Activated CD4-positive, alpha-beta memory T cell treated with anti-CD3 and anti-CD28 coated beads, Interleukin-2, amount 10 ng/mL, durations not matched to agents 7 days and 5 days (primary cell): ENCODE measurements at regions not wholly inside any gene's neighbourhood (a gene's known extent, or its start where the extent isn't known, plus 50 kb on each side); places are given as distances from the start of the nearest gene placed in this dataset.

ENCODE experiments used
- CTCF ChIA-PET: fragments of 350-600 bp; sonication (Branson Sonifier 250); formaldehyde crosslinking; loops from one replicate; lab custom pipeline; 2021; ENCODE audit warnings: antibody characterized with exemption, inconsistent platforms; lab: Charles Lee
- POLR2A ChIA-PET: fragments of 350-600 bp; sonication (Branson Sonifier 250); formaldehyde crosslinking; loops from one replicate; lab custom pipeline; 2021; ENCODE audit warnings: antibody characterized with exemption; lab: Charles Lee
- DNase-seq: peaks from one replicate; pipeline ENCODE4 v3.0.0-alpha.2; 2020
- H3K27ac Mint-ChIP-seq: one replicate; pipeline ENCODE4 v1.8.0; 2021; ENCODE audit warnings: mild to moderate bottlenecking, mixed read lengths
- H3K27me3 Mint-ChIP-seq: one replicate; pipeline ENCODE4 v1.8.0; 2021; ENCODE audit warnings: mixed read lengths
- H3K36me3 Mint-ChIP-seq: one replicate; pipeline ENCODE4 v1.8.0; 2021; ENCODE audit warnings: low read depth, mixed read lengths
- H3K4me1 Mint-ChIP-seq: one replicate; pipeline ENCODE4 v1.8.0; 2021; ENCODE audit warnings: mixed read lengths
- H3K4me3 Mint-ChIP-seq: one replicate; pipeline ENCODE4 v1.8.0; 2021; ENCODE audit warnings: mild to moderate bottlenecking, mixed read lengths
- H3K9me3 Mint-ChIP-seq: one replicate; pipeline ENCODE4 v1.8.0; 2021; ENCODE audit warnings: mixed read lengths

DNA sequence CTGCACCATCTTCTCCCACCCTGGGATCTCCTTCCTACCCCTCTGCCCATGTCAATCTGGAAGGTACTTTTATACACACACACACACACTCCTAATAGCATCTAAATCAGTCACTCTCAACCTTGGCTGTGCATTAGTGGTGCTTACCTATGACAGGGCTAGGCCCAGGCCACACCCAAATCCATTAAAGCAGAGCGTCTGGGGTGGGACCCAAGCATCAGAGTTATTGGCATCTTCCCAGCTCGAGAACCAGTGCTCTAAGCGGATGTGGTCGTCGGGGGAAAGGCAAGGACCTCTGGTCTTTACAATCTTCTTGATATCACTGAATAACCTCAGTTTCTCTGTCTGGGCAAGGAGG, 194.6 kb downstream of the TRIM29 start:
- H3K9me3 Mint-ChIP-seq: no peaks in the 10 kb centered on the region
- no peaks in the 10 kb centered on the region for H3K4me1 Mint-ChIP-seq
- ChIA-PET CTCF (no interaction called here), POLR2A (no interaction called here)
- H3K27me3 Mint-ChIP-seq: no peaks in the 10 kb centered on the region
- no peak for DNase-seq
- H3K4me3 Mint-ChIP-seq: no peak overlapping the region
- H3K36me3 Mint-ChIP-seq: no peaks in the 10 kb centered on the region
- no peak overlapping the region for H3K27ac Mint-ChIP-seq

- no peak overlapping the region for H3K27ac Mint-ChIP-seq
- POLR2A ChIA-PET: no interaction called here
- no peaks in the 10 kb centered on the region for H3K9me3 Mint-ChIP-seq
- CTCF ChIA-PET: no interaction called here
- H3K36me3 Mint-ChIP-seq: no peaks in the 10 kb centered on the region
- H3K27me3 Mint-ChIP-seq: no peaks in the 10 kb centered on the region
- DNase-seq: no peak
- H3K4me3 Mint-ChIP-seq: no peak overlapping the region
- H3K4me1 Mint-ChIP-seq: no peaks in the 10 kb centered on the region
Observed at GRCh38 chr11:119942583-119943297, 195.2 kb downstream of the TRIM29 start.

- Mint-ChIP-seq H3K9me3 (no peaks in the 10 kb centered on the region), H3K4me1 (no peaks in the 10 kb centered on the region), H3K27me3 (no peaks in the 10 kb centered on the region), H3K27ac (no peak overlapping the region), H3K36me3 (no peaks in the 10 kb centered on the region), H3K4me3 (no peak overlapping the region)
- DNase-seq: no peak
- ChIA-PET CTCF (no interaction called here), POLR2A (no interaction called here)
Observed at GRCh38 chr11:119941636-119942411, 196.1 kb downstream of the TRIM29 start.

DNA sequence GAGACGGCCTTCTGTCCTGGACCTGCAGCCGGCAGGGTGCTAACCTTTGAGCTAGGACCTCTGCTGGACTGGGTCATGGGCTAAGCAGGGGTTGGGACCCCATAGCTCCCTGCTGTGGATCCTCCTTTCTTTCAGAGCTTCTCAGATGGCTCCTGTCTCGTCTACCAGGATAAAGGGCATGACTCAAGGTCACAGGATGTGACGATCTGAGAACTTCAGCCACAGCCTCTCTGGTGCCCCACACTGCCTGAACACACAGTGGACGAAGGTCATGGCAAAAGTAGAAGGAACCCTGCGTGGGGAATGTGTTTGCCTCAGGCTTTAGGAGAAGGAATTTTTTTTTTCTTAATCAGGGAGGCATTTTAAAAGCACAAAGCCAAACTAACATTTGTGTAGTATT, 196.7 kb downstream of the TRIM29 start:
- H3K27me3 Mint-ChIP-seq: no peaks in the 10 kb centered on the region
- no peak for DNase-seq
- ChIA-PET CTCF (no interaction called here), POLR2A (no interaction called here)
- no peak overlapping the region for H3K4me3 Mint-ChIP-seq
- H3K9me3 Mint-ChIP-seq: no peaks in the 10 kb centered on the region
- no peak overlapping the region for H3K27ac Mint-ChIP-seq
- no peaks in the 10 kb centered on the region for H3K36me3 Mint-ChIP-seq
- no peaks in the 10 kb centered on the region for H3K4me1 Mint-ChIP-seq

DNA sequence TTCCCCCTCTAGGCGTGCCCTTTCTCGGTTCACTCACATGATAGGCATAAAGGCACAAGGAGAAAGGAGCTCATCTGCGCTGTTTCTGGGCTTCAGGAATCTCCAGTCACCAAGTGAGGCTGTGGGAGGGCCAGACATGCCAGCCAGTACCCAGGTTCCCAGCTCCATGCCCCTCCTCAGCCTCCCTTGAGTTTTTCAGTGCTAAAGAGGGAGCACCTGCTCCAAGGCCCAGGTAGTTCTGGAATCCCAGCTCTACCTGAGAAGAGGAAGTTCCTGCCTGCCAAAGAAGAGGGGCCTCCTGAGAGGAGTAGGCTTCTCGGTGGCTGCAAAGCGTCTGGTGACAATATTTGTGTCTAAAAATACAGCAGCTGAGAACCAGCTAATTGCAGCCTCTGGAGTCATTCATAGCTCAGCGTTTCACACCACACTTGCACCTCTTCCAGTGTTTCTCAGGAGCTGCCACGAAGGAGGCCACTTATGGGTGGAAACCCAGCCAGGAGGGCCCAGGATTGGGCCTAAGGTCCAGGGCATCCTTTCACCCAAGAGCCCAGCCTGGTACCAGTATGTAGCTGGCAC, 197.4 kb downstream of the TRIM29 start:
- H3K27me3 Mint-ChIP-seq: no peaks in the 10 kb centered on the region
- no peak overlapping the region for H3K27ac Mint-ChIP-seq
- no peak overlapping the region for H3K4me3 Mint-ChIP-seq
- CTCF ChIA-PET: no interaction called here
- POLR2A ChIA-PET: no interaction called here
- DNase-seq: no peak
- no peaks in the 10 kb centered on the region for H3K9me3 Mint-ChIP-seq
- no peaks in the 10 kb centered on the region for H3K4me1 Mint-ChIP-seq
- H3K36me3 Mint-ChIP-seq: no peaks in the 10 kb centered on the region

DNA sequence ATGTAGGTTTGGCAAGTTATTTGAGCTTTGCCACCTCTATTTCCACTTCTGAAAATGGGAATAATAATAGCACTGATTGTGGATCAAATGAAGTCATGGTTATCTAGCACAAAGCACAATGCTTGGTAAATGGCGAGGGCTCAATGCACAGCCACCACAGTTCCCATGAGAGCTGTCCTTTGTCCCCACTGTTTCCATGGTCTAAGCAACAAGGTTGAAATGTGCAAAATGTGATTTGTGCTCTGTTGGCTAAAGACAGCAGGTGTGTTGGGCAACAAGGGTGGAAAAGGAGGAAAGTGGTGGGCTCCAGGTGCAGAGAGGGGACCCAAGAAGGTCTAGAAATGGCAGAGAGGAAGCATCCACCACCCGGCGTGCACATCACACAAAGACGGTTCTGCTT, 200.5 kb downstream of the TRIM29 start:
- Mint-ChIP-seq H3K4me3 (no peak overlapping the region), H3K27ac (no peak overlapping the region), H3K4me1 (no peaks in the 10 kb centered on the region), H3K9me3 (no peaks in the 10 kb centered on the region), H3K27me3 (peaks cover 3% of the 10 kb centered on the region), H3K36me3 (no peaks in the 10 kb centered on the region)
- CTCF ChIA-PET: no interaction called here
- POLR2A ChIA-PET: no interaction called here
- no peak for DNase-seq

DNA sequence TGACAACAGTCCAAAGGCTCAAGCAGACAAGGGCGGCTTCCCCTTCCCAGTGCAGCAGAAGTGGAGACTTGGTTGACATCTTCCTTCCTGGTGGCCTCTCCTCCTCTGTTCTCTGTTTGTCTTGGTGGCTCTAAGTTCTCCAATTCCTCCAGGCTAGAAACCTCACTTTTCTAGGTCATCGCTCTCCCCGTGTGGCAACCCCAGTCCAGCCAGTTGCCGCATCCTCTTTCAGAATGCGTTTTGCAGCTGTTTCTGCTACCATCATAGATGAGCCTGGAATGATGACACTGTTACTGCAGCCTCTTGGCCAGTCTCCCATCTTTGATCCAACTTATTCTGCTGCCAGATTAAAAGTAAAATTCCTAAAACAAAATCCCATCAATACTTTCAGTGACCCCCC, 201.5 kb downstream of the TRIM29 start:
- no peak overlapping the region for H3K4me3 Mint-ChIP-seq
- CTCF ChIA-PET: no interaction called here
- no peak for DNase-seq
- no peaks in the 10 kb centered on the region for H3K4me1 Mint-ChIP-seq
- peaks cover 3% of the 10 kb centered on the region for H3K27me3 Mint-ChIP-seq
- H3K9me3 Mint-ChIP-seq: no peaks in the 10 kb centered on the region
- no peaks in the 10 kb centered on the region for H3K36me3 Mint-ChIP-seq
- H3K27ac Mint-ChIP-seq: no peak overlapping the region
- POLR2A ChIA-PET: no interaction called here

- Mint-ChIP-seq H3K9me3 (no peaks in the 10 kb centered on the region), H3K4me3 (no peak overlapping the region), H3K36me3 (no peaks in the 10 kb centered on the region), H3K27me3 (peaks cover 3% of the 10 kb centered on the region), H3K4me1 (no peaks in the 10 kb centered on the region), H3K27ac (no peak overlapping the region)
- ChIA-PET CTCF (no interaction called here), POLR2A (no interaction called here)
- DNase-seq: no peak
Observed at GRCh38 chr11:119935349-119935925, 202.5 kb downstream of the TRIM29 start.

DNA sequence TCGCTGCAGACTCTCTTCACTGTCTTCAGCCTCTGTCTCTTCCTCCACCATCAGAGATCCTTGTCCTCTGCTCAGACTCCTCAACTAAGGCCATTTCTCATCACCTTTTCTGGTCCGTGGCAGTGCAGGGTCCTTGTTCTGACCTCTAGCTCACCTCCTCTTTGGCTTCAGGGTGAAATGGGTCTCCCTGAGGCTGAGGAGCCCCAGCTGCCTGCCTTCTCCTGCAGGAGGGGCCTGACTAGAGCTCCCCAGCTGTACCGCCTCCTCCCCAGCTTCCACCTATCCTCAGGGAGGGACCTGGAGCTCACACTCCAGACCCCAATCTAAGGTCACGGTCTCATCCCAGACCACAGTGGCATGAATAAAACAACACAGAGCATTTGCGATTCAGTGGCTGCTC, 203.0 kb downstream of the TRIM29 start:
- no peaks in the 10 kb centered on the region for H3K9me3 Mint-ChIP-seq
- H3K27me3 Mint-ChIP-seq: peaks cover 3% of the 10 kb centered on the region
- no peak for DNase-seq
- ChIA-PET POLR2A (no interaction called here), CTCF (no interaction called here)
- H3K4me3 Mint-ChIP-seq: no peak overlapping the region
- no peaks in the 10 kb centered on the region for H3K4me1 Mint-ChIP-seq
- no peaks in the 10 kb centered on the region for H3K36me3 Mint-ChIP-seq
- no peak overlapping the region for H3K27ac Mint-ChIP-seq

GRCh38 chr11:119934267-119934666, 203.6 kb downstream of the TRIM29 start:
- ChIA-PET CTCF (no interaction called here), POLR2A (no interaction called here)
- no peak for DNase-seq
- H3K4me3 Mint-ChIP-seq: no peak overlapping the region
- H3K4me1 Mint-ChIP-seq: no peaks in the 10 kb centered on the region
- H3K27ac Mint-ChIP-seq: no peak overlapping the region
- H3K9me3 Mint-ChIP-seq: no peaks in the 10 kb centered on the region
- H3K27me3 Mint-ChIP-seq: peaks cover 3% of the 10 kb centered on the region
- H3K36me3 Mint-ChIP-seq: no peaks in the 10 kb centered on the region

DNA sequence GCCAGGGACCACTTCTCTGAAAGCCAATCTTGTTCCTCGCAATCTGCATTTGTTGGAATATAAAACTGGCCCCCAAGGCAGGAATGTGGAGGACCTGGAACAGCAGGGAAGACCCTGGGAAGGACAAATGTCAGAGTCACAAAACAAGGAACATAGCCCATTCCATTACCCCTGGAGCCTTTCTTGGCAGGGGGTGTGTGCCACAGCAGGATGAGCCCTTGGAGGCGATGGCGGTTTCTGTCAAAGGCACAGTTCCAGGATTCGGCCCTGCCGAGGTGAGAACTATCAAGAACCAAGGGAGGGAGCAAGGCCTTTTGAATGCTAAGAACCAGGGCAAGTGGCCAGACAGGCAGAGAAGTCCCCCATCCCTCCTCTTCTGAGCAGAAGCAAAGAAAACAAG, 204.3 kb downstream of the TRIM29 start:
- H3K4me1 Mint-ChIP-seq: no peaks in the 10 kb centered on the region
- H3K9me3 Mint-ChIP-seq: no peaks in the 10 kb centered on the region
- no peak overlapping the region for H3K4me3 Mint-ChIP-seq
- peaks cover 3% of the 10 kb centered on the region for H3K27me3 Mint-ChIP-seq
- no peak overlapping the region for H3K27ac Mint-ChIP-seq
- H3K36me3 Mint-ChIP-seq: no peaks in the 10 kb centered on the region
- no peak for DNase-seq
- ChIA-PET POLR2A (no interaction called here), CTCF (no interaction called here)

DNA sequence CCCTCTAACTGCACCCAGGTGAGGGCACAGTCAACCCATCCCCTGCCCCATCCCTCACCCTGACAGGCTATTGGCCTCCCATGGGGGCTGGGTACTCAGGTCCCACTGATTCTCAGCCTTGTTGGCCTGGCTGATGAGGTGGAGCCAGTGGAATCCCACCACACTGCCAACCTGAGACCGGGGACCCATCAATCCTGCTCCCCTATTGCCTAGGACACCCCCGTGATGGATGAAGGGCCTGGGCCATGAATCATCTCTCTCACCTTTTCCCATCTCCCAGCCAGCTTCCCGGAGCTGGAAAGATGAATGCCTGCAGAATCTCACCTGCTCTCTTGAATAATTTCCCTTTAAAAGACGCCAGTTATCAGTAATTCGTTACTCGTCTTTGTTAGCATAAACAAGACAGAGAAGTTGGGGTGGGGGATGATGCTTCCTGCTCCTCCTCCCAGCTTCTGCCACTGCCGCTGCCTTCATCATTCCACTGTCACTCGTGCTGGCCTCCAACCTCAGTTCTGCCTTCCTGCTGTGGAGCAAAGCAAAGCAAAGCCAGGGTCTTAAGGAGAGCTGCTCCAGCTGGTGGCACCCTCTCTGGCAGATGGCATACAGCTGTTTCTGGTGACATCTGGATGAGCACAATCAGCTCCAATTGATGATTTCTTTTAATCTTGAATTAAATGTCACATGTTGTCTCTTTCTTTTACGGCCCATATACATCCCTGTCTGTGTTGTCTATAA, 204.0 kb upstream of the NECTIN1 start:
- ChIA-PET CTCF (no interaction called here), POLR2A (no interaction called here)
- no peak for DNase-seq
- Mint-ChIP-seq H3K4me1 (no peaks in the 10 kb centered on the region), H3K9me3 (no peaks in the 10 kb centered on the region), H3K4me3 (no peak overlapping the region), H3K27ac (no peak overlapping the region), H3K27me3 (peaks cover 3% of the 10 kb centered on the region), H3K36me3 (no peaks in the 10 kb centered on the region)

DNA sequence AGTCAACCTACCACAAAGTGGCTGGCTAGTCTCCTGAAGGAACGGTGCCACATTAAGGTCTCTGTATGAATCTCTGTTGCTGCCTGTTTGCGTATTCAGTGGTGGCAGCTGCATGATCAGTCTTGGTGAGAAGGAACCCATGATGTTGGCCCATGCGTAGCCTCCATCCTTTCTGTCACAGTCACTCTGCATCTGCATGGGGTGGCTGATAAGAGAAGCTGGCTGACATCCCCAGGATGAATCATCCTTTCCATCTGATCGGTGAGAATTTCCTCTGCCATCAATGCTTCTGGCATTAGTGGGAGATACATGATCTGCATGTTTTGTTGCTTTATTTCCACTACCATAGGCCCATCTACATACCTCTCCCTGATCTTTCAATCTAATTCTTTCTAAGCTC, 199.0 kb upstream of the NECTIN1 start:
- H3K9me3 Mint-ChIP-seq: no peaks in the 10 kb centered on the region
- no peaks in the 10 kb centered on the region for H3K4me1 Mint-ChIP-seq
- CTCF ChIA-PET: no interaction called here
- no peak for DNase-seq
- POLR2A ChIA-PET: no interaction called here
- H3K27me3 Mint-ChIP-seq: peaks cover 3% of the 10 kb centered on the region
- H3K27ac Mint-ChIP-seq: no peak overlapping the region
- H3K4me3 Mint-ChIP-seq: no peak overlapping the region
- H3K36me3 Mint-ChIP-seq: no peaks in the 10 kb centered on the region
